ENCODE measurements at regions not wholly inside any gene's neighbourhood (a gene's known extent, or its start where the extent isn't known, plus 50 kb on each side); places are given as distances from the start of the nearest gene placed in this dataset.
"Not testable (repeated sequence)": the region's sequence is repeated elsewhere in the genome, so short reads cannot be mapped to it uniquely, and the experiment has no call there.

DNA sequence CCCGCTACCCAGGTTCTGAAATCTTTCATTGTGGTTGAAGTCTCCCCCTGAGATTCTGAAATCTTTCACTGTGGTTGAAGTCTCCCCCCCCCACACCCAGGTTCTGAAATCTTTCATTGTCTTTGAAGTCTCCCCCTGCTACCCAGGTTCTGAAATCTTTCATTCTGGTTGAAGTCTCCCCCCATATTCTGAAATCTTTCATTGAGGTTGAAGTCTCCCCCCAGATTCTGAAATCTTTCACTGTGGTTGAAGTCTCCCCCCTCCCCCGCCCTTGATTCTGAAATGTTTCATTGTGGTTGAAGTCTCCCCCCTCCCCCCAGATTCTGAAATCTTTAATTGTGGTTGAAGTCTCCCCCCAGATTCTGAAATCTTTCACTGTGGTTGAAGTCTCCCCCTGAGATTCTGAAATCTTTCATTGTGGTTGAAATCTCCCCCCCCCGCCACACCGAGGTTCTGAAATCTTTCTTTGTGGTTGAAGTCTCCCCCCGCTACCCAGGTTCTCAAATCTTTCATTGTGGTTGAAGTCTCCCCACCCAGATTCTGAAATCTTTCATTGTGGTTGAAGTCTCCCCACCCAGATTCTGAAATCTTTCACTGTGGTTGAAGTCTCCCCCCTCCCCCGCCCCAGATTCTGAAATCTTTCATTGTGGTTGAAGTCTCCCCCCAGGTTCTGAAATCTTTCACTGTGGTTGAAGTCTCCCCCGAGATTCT is 915.2 kb downstream of the BRD1 start:
- in situ Hi-C loops (cut with HindIII; ENCODE audit: low sequenced_read_pairs): not testable (repeated sequence)

DNA sequence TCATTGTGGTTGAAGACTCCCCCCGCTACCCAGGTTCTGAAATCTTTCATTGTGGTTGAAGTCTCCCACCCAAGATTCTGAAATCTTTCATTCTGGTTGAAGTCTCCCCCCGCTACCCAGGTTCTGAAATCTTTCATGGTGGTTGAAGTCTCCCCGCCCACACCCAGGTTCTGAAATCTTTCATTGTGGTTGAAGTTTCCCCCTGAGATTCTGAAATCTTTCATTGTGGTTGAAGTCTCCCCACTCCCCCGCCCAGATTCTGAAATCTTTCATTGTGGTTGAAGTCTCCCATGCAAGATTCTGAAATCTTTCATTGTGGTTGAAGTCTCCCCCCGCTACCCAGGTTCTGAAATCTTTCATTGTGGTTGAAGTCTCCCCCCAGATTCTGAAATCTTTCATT is 916.0 kb downstream of the BRD1 start:
- in situ Hi-C loops (cut with HindIII; ENCODE audit: low sequenced_read_pairs): not testable (repeated sequence)

DNA sequence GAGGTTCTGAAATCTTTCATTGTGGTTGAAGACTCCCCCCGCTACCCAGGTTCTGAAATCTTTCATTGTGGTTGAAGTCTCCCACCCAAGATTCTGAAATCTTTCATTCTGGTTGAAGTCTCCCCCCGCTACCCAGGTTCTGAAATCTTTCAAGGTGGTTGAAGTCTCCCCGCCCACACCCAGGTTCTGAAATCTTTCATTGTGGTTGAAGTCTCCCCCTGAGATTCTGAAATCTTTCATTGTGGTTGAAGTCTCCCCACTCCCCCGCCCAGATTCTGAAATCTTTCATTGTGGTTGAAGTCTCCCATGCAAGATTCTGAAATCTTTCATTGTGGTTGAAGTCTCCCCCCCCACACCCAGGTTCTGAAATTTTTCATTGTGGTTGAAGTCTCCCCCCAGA is 916.6 kb downstream of the BRD1 start:
- in situ Hi-C loops (cut with HindIII; ENCODE audit: low sequenced_read_pairs): not testable (repeated sequence)

DNA sequence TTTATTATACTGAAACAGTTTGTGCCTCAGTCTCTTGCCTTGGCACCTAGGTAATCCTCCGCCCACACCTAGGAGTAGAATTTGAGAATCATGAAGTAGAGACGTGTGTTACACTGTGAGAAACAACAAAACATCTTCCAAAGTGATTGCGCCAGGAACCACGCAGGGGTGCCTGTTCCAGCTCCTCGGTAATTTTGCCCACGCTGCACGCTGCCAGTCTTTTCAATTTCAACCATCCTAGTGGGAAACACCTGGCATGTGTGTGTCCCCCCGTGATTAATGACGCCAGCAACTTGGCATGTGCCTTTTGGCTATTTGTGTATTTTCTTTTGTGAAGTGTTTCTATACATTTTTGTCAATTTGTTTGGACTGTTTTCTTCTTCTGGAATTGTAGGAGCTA is 919.1 kb downstream of the BRD1 start:
- in situ Hi-C loops (cut with HindIII; ENCODE audit: low sequenced_read_pairs): no loop called here

DNA sequence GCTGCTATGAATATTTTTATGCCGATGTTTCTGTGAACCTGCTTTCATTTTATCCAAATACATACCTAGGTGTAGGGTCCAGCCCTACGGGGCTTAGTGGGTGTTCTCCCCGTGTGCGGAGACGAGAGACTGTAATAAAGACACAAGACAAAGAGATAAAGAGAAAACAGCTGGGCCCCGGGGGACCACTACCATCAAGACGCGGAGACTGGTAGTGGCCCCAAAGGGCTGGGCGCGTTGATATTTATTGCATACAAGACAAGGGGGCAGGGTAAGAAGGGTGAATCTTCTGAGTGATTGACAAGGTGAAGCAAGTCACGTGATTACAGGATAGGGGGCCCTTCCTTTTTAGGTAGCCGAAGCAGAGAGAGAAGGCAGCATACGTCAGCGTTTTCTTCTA is 920.1 kb downstream of the BRD1 start:
- in situ Hi-C loops (cut with HindIII; ENCODE audit: low sequenced_read_pairs): no loop called here

DNA sequence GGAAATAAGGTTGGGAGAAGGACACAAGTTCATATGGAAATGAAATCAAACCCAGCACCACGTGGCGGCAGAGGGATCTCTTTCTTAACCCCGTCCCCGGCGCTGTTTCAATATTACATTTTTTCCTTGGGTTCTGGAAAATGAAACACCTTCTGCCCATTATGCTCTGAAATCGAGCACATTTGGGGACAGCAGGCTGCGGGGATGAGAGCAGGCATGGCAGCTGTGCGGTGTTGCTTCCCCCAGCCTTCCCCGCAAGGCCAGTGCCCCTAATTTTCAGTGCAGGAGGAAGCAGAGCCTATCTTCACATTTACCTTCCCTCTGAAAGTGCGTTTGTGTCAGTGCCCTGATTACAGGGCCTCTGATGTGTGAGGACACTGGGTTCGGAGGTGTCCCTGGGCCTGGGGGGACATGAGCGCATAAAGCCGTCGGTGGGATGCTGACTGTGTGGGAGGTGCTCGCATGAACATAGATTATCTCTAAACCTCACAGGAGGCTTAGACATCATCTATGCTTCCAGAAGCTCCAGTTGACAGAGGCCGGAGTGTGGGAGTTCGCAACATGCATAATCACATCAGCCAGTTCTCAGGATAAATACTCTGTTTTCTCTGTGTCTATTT is 921.3 kb downstream of the BRD1 start:
- in situ Hi-C loops (cut with HindIII; ENCODE audit: low sequenced_read_pairs): no loop called here

DNA sequence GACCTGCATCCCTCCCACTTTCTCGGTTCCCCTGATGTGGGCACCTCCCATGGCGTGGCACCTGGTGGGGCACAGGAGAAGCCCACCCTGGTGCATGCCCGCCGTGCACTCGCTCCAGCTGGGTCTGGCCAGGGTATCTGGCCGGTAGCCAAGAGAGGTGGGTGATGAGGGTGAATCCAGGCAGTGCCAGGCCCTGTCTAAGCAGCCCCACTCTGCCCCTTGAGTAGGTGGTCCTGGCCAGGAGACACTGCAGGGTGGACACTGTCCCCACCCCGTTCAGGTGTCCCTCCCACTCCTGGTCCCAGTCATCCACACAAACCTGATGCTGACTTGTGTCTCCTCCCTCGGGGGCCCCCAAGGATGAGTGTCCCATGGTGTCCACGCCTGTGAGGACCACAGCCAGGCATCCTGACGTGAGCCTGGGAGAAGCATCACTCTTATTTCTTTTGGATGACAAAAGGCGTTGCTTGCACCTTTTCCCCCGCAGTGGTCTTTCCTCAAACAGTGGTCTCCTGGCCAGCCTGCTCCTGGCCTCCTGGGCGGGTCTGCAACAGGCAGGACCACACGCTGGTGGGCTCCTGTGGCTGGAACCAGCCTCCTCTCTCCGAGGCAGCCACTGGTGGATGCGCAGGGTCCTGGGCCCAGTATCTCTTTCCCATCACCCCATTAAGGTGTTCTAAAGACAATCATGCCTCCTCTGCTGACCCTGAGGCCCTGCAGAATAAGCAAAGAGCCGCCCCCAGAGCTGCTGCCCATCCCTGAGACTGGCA is 922.3 kb downstream of the BRD1 start:
- in situ Hi-C loops (cut with HindIII; ENCODE audit: low sequenced_read_pairs): no loop called here

DNA sequence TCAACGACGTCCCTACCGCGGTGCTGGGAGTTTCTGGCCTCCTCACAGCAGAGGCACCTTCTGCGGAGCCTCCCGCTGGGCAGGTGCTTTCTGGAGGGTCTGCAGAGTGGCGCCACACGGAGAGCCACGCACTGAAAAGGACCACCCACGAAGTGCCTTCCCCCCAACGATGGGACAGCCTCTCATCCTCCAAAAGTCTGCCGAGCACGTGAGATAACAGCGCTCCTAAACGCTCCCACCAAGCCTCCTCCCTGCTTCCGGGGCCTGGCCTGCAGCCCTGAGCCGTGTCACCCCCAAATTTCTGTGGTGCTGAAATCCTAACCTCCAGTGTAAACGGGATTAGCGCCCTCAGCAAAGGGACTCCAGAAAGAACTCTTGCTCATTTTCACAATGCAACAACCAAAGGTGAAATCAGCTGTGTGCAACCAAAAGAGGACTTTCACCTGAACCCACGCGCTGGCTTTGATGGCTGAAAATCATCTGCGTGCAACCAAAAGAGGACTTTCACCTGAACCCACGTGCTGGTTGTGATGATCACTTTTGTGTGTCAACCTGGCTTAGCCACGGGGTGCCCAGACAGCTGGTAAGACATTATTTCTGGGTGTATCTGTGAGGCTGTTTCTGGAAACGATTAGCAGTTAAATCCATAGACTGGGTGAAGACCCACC is 924.6 kb downstream of the BRD1 start:
- in situ Hi-C loops (cut with HindIII; ENCODE audit: low sequenced_read_pairs): no loop called here

DNA sequence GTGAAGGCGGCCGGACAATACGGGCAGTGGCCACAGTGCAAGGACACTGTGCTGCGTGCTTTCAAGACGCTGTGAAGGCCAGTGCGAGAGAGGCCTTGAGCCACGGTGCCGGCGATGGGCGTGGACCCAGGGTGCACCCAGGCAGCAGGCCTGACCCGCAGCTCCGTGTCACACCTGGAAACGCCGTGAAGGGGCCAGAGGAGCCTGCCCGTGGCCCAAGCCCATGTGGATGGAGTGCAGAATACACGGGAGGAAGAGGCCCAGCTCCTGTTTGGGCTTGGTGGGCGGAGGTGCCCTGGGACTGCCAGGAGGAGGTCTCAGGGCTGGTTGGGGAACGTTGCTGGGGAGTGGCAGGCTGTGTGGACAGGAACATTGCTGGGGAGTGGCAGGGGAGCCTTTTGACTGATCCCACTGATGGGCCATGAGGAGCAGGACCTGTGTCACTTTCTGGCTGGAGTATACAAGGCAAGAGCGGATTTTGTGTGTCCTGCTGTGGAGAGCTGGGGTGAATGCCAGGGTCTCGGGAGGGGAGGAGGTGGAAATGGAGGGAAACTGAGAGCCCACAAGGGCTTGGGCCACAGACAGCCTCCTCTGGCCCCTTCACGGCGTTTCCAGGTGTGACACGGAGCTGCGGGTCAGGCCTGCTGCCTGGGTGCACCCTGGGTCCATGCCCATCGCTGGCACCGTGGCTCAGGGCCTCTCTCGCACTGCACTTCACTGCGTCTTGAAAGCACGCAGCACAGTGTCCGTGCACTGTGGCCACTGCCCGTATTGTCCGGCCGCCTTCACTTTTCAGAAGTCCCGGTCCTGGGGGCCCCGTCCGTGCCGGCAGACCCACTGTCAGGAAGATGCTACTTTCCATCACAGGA is 925.4 kb downstream of the BRD1 start:
- in situ Hi-C loops (cut with HindIII; ENCODE audit: low sequenced_read_pairs): no loop called here

DNA sequence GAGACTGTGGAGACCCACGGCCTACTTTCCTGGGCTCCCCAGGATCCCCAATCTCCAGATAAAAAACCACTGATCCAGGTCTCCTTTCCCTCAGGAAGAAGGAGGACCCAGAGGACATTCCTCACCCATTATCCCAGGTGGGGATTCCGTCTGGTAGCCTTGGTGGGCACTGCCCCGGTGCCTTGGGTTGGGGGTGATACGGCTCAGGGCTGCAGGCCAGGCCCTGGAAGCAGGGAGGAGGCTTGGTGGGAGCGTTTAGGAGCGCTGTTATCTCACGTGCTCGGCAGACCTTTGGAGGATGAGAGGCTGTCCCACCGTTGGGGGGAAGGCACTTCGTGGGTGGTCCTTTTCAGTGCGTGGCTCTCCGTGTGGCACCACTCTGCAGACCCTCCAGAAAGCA is 926.3 kb downstream of the BRD1 start:
- in situ Hi-C loops (cut with HindIII; ENCODE audit: low sequenced_read_pairs): no loop called here

DNA sequence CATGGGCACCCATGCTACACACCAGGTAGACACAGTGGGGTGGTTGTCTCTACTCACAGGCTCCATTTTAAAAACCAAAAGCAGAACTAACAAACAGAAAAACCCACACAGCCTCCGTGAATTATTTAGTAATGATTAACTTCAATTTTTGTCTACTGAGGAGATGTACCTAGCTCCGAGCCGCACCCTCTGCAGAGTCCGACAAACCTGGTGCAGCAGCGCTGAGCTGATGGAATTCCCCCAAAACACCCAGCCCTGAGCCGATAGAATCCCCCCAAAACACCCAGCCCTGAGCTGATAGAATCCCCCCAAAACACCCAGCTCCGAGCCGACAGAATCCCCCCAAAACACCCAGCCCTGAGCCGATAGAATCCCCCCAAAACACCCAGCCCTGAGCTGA is 927.0 kb downstream of the BRD1 start:
- in situ Hi-C loops (cut with HindIII; ENCODE audit: low sequenced_read_pairs): no loop called here

DNA sequence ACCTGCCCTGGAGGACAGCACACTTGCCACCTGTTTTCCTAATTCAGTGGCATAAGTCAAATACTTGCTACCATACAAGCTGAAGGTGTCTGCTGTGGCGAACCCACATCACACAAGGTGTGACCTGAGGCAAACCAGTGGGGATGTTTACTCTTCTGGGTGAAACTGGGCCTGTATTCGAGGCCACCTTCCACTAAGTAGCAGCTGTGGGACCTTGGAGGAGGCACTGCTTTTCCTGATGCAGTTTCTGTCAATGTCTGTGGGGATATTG is 927.4 kb downstream of the BRD1 start:
- in situ Hi-C loops (cut with HindIII; ENCODE audit: low sequenced_read_pairs): no loop called here

DNA sequence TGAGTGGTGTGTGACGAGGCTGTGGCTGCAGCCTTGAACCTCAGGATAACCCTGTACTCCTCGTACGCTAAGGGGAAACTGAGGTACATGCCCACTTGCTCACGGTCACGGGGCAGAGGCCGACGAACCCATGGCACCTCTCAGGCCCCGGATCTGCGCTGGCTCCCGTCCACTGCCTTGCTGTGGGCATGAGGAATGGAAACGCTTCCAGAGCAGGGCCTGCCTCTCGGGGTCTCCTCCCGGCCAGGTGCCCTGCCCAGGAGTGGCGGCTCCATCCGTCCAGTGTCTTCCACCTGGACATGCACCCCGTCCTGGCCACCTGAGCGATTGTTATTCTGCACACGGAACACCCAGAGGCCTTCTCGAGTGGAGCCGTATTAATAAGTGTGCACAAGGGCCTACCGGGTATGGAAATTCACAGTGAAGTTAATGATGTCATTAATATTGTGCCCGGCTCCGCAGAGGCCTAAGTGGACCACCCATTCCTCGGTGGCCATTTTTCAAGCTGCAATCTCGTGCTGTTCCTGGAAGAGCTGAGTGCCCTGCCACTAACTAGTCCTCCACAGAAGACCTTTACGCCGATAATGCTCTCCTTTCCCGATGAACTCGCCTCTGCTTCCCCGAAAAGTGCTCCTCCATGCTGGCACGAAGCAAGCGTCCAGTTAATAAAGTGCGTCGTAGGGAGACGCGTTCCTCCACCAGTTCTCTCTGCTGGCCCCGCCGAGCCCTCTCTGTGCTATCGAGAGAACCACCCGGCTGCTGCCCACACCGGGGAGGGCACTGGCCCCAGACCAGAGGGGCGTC is 927.9 kb downstream of the BRD1 start:
- in situ Hi-C loops (cut with HindIII; ENCODE audit: low sequenced_read_pairs): no loop called here

DNA sequence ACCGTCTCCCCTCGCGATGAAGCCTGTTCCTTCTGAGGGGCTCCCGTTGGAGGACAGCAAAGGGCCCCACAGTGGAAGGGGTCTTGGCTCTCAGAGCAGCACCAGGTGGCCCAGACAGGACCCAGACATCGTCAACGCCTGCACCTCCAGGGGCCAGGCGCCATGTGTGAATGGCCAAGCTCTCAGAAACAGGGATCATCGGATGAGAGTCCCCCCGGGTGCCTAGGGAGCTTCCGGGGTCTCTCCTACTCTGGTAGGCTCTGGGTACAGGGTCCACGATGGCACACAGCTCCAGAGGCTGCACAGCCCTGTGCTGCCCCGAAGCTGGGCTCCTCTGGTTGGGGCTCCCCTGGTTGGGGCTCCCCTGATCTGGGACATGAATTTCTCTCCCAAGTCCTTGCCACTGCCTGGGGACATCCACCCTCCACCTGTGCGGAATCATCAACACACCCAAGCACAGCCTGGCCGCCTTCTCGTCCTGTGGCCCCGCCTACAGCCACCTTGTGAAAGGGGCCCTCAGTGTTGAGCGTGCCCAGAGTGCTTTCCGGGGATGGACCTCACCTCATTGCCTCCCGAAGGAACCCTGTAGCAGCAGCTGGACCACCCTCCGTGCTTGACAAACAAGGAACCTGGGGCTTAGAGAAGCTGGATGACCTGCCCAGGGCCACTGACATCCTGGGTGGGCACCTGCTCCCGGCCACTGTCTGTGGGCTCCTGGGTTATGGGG is 929.0 kb downstream of the BRD1 start:
- in situ Hi-C loops (cut with HindIII; ENCODE audit: low sequenced_read_pairs): no loop called here

DNA sequence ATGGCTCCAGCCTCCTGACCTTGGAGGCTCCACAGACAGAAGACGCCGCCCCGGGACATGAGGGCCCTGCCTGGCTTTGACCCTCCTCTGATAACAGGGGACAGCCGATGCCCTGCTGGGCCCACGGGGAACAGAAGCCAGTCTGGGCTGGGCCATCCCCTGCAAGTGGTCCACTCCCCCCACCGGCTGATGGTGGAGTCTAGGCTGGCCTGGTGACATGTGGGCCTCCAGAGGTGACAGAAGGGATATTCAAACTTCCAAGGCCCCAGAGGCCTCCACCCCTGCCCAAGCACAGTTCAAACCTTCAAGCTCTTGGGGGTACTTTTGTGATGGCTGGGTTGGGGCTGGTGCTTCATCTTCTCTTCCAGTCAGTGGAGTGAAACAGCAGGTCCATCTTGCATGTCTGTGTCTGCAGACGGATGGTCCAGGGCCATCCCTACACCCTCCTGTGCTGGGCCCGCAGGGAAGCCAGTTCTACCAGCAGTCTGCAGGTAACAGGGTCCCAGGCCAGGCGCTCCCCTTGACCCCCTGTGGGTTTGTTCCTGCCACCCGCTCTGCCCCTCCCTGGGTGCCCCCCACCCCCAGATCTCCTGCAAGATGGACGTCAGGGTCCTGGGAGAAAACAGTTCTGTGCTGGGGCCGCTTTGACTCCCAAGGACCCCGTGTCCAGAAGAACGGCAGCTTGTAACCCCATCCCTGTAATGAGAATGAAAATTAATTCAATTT is 929.9 kb downstream of the BRD1 start:
- in situ Hi-C loops (cut with HindIII; ENCODE audit: low sequenced_read_pairs): no loop called here

DNA sequence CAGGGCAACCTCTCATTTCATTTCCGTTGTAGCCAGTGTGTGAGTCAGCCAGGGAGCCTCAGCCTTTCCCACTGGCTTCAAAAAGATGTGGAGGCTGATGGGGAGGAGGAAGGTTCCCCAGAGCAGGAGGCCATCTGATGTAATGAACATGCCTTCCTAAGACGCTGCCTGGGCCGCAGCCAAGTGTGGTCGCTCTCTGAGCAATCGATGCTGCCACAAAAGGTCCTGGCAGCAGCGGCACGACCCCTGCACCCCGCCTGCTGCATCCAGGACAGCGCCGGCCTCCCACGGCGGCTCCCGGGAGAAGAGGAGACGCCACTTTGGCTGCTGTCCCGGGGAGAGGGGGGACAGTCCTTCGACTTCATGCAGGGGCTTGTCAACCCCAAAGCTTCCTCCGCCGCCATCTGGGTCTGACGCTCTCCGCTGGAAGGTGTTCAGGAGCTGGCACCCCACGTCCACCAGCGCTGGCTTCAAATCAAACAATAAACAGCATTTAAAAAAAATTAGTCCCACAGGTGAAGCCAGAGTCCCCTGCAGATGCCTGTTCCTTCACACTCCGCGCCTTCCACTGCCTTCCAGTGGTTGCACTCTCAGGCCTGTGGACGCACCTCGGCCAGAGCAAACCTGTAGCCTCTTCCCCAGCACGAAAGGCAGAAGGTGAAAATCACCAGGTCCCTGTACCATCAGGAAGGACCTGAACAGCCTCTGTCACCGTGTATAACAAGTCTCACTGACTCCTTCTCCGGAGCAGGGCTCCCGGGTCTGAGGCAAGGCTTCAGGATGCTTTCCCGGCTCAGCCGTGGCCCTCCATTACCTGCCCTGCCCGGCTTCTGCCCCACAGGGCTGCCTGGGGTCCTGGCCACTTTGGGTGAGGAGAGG is 930.7 kb downstream of the BRD1 start:
- in situ Hi-C loops (cut with HindIII; ENCODE audit: low sequenced_read_pairs): no loop called here

DNA sequence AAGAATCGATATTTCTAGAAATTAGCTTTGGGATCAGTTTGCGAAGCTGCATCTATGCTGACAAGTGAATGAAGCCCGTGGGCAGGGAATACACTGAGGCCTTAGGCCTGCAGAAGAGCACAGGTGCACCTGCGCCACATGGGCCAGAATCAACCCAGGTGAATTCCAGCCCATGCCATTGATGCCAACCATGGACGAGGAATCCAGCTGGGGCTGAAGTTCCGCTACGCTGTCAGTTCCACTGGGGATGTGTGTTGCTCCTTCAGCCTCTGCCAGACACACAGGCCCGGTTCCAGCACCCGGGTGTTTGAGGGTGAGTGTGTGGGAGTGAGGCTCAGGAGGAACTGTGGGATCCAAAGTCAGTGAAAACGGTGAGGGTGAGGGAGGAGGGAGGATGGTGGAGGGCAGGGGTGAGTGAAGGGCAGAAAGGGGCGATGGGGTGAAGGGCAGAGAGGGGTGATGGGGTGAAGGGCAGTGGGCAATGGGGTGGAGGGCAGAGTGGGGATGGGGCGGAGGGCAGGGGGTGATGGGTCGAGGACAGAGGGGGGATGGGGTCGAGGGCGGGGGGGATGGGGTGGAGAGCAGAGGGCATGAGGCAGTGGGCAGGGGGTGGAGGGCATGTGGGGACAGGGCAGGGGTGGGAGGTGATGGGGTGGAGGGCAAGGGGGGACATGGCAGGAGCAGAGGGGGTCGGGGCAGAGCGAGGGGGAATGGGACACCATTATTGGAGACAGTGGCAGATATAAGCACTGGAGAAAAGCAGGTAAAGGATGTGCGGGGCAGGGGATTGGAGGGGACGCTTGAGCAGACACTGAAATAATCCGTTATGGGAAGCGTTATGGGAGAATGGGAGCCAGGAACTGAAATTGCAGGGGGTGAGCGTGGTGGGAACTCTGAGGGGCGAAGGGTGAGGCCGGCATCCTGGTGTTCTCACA is 931.6 kb downstream of the BRD1 start:
- in situ Hi-C loops (cut with HindIII; ENCODE audit: low sequenced_read_pairs): no loop called here

Measured in DLD1 (cell line).